ENCODE measurements at regions not wholly inside any gene's neighbourhood (a gene's known extent, or its start where the extent isn't known, plus 50 kb on each side); places are given as distances from the start of the nearest gene placed in this dataset.

DNA sequence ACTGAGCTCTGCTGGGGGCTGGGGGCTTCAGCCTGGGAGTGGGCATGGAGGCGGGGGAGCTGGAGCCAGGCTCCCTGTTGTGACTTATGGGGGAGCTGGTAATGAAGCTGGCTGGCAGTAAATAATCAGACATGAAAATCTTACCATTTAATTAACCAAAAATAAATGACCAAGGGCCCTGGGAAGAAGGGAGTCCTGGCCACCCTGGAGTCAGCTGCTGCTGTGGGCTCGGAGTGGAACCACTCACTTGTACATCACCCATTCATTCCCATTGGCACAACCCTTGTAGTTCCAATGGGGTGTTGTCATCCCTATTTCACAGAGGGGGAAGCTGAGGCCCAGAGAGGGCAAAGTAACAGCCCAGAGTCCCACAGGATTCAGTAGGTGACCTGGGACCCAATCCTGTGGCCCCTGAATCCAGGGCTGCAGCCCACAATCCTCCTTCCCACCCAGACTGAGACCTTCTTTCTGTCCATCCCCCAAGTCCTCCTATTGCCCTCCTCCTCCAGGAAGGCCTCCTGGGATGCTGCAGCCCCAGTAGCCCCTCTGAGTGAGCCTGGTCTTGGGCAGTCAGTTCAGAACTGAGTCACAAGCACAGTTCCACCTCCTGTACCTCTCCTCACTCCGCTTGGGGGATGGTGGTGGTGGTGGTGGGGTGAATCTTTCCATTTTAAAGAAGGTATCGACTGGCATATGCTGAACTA lies 259.4 kb upstream of the MVB12B start:
- no peak for DNase-seq (ENCODE audit: low spot score)
- TF ChIP-seq, protein P1, sequence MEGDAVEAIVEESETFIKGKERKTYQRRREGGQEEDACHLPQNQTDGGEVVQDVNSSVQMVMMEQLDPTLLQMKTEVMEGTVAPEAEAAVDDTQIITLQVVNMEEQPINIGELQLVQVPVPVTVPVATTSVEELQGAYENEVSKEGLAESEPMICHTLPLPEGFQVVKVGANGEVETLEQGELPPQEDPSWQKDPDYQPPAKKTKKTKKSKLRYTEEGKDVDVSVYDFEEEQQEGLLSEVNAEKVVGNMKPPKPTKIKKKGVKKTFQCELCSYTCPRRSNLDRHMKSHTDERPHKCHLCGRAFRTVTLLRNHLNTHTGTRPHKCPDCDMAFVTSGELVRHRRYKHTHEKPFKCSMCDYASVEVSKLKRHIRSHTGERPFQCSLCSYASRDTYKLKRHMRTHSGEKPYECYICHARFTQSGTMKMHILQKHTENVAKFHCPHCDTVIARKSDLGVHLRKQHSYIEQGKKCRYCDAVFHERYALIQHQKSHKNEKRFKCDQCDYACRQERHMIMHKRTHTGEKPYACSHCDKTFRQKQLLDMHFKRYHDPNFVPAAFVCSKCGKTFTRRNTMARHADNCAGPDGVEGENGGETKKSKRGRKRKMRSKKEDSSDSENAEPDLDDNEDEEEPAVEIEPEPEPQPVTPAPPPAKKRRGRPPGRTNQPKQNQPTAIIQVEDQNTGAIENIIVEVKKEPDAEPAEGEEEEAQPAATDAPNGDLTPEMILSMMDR (conservative IDR thresholded peaks at IDR 0.05; ENCODE audit: low read depth, low read length): no peak
- TF ChIP-seq EZH2 (IDR thresholded peaks at IDR 0.05; ENCODE audit: borderline replicate concordance, low read depth, low read length, poor library complexity, severe bottlenecking): no peak
- BruUV-seq (replicated peaks): no TSS peak
- intact Hi-C loops (cut with micrococcal nuclease; ENCODE audit: unreplicated experiment): no loop called here
- no peak overlapping the region for H3K4me3 ChIP-seq (ENCODE audit: low read depth, low read length, poor library complexity, severe bottlenecking)
- H3K27ac ChIP-seq (ENCODE audit: low read depth, low read length, poor library complexity, severe bottlenecking): no peak overlapping the region
- H3K9me3 ChIP-seq (ENCODE audit: low read depth, low read length, poor library complexity, severe bottlenecking): no peaks in the 10 kb centered on the region
- no peaks in the 10 kb centered on the region for H3K36me3 ChIP-seq (ENCODE audit: insufficient read depth, low read length, poor library complexity, severe bottlenecking)
- H3K4me1 ChIP-seq (ENCODE audit: insufficient read depth, low read length, poor library complexity, severe bottlenecking): no peaks in the 10 kb centered on the region
- POLR2A ChIA-PET (ENCODE audit: low non-redundant PET): no interaction called here
- peaks cover 39% of the 10 kb centered on the region for H3K27me3 ChIP-seq (replicated peaks; ENCODE audit: insufficient read depth, low read depth, low read length, poor library complexity)
- CTCF ChIA-PET: no interaction called here

DNA sequence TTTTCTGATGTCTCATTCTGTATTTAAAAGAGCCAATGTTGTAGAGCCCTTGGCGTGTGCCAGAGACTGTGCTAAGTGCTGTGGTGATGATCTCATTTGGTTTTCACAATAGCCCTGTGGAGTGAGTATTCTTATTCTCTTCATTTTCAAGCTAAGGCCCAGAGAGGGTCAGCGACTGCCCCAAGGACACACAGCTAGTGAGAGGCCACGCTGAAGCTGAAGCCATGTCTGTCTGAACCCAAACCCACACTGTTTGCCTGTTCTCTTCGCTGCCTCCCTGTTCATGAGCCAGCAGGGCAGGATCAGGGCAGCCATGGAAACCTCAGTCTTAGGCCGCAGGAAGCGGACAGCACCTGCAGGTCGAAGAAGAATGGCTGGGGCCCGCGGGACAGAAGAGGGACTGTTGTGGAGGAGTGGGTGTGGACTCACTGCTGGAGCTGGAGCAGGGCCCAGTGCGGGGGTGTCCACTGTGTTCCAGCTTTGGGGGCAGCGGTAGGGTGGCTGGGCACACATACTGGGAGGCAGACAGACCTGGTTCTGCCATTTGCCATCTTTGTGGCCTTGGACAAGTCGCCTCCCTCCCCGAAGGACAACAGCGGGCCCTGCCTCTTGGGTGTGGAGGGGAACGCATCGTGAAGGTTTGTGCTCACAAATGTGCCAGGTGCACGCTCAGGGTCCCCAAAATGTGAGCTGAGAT lies 257.9 kb upstream of the MVB12B start:
- Histone ChIP-seq H3K4me1 (ENCODE audit: insufficient read depth, low read length, poor library complexity, severe bottlenecking) (no peaks in the 10 kb centered on the region), H3K27me3 (replicated peaks; ENCODE audit: insufficient read depth, low read depth, low read length, poor library complexity) (peaks cover 42% of the 10 kb centered on the region), H3K36me3 (ENCODE audit: insufficient read depth, low read length, poor library complexity, severe bottlenecking) (no peaks in the 10 kb centered on the region), H3K4me3 (ENCODE audit: low read depth, low read length, poor library complexity, severe bottlenecking) (no peak overlapping the region), H3K9me3 (ENCODE audit: low read depth, low read length, poor library complexity, severe bottlenecking) (no peaks in the 10 kb centered on the region), H3K27ac (ENCODE audit: low read depth, low read length, poor library complexity, severe bottlenecking) (no peak overlapping the region)
- intact Hi-C loops (cut with micrococcal nuclease; ENCODE audit: unreplicated experiment): no loop called here
- BruUV-seq (replicated peaks): no TSS peak
- DNase-seq (ENCODE audit: low spot score): no peak
- ChIA-PET CTCF (no interaction called here), POLR2A (ENCODE audit: low non-redundant PET) (no interaction called here)
- no peak for TF ChIP-seq EZH2 (IDR thresholded peaks at IDR 0.05; ENCODE audit: borderline replicate concordance, low read depth, low read length, poor library complexity, severe bottlenecking)
- TF ChIP-seq, protein P1 (conservative IDR thresholded peaks at IDR 0.05; ENCODE audit: low read depth, low read length): no peak

DNA sequence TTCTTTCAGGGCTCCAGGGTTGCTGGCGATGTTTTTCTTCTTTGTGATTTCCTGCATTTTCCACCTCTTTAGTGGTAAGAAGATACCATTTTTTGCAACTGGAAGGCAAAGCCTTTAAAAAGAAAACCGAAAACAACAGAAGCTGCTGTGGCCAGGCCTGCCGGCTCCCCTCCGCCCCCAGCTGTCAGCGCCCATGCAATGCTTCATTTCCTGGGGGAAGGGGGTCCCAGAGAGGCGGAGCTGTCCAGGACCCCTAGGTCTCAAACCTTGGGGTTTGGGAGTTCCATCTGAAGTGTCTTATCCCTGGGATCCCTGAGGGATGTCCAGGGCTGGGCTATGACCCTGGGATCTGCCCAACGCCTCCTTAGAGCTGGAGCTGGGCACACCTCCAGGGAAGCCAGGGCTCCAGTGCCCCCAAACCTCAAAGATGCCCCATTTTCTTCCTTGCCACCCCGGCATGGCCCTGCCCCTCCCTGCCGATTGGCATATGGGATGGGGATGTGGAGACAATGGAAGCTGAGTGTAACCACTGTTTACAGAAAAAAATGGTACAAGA lies 257.2 kb upstream of the MVB12B start:
- no peaks in the 10 kb centered on the region for H3K36me3 ChIP-seq (ENCODE audit: insufficient read depth, low read length, poor library complexity, severe bottlenecking)
- CTCF ChIA-PET: no interaction called here
- DNase-seq (ENCODE audit: low spot score): no peak

More for the DNA sequence above, 257.2 kb upstream of the MVB12B start:
- TF ChIP-seq, protein P1 (conservative IDR thresholded peaks at IDR 0.05; ENCODE audit: low read depth, low read length): no peak
- no peak for TF ChIP-seq EZH2 (IDR thresholded peaks at IDR 0.05; ENCODE audit: borderline replicate concordance, low read depth, low read length, poor library complexity, severe bottlenecking)
- Histone ChIP-seq H3K4me1 (ENCODE audit: insufficient read depth, low read length, poor library complexity, severe bottlenecking) (no peaks in the 10 kb centered on the region), H3K9me3 (ENCODE audit: low read depth, low read length, poor library complexity, severe bottlenecking) (no peaks in the 10 kb centered on the region), H3K27ac (ENCODE audit: low read depth, low read length, poor library complexity, severe bottlenecking) (no peak overlapping the region), H3K4me3 (ENCODE audit: low read depth, low read length, poor library complexity, severe bottlenecking) (no peak overlapping the region), H3K27me3 (replicated peaks; ENCODE audit: insufficient read depth, low read depth, low read length, poor library complexity) (peaks cover 39% of the 10 kb centered on the region)
- intact Hi-C loops (cut with micrococcal nuclease; ENCODE audit: unreplicated experiment): no loop called here
- no TSS peak for BruUV-seq (replicated peaks)
- POLR2A ChIA-PET (ENCODE audit: low non-redundant PET): no interaction called here
